ENCODE measurements at regions not wholly inside any gene's neighbourhood (a gene's known extent, or its start where the extent isn't known, plus 50 kb on each side); places are given as distances from the start of the nearest gene placed in this dataset.
"Not testable (repeated sequence)": the region's sequence is repeated elsewhere in the genome, so short reads cannot be mapped to it uniquely, and the experiment has no call there.

DNA sequence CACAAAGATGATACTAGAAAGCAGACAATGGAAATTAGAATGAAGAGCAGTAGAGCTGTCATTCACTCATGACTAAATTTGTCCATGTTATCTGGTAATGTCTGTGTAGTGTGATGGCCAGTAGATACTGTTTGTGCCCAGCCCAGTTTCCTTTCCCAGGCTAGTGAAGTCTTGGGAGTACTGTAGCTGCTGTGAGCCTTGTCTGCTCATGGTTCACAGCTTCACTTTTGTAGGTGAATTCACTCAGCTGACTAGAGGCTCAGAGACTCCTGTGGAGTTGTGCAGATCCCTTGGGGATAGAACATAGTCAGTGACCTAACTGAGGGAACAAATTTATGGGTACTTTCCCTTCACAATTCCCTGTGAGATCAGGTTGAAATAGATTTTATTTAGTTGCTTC, 572.5 kb downstream of the ARL4A start:
- H3K9me3 Mint-ChIP-seq, result no peaks in the 10 kb centered on the region
- H3K4me3 Mint-ChIP-seq, result no peak overlapping the region
- H3K27me3 Mint-ChIP-seq (ENCODE audit: low read depth), result no peaks in the 10 kb centered on the region
- peaks cover 13% of the 10 kb centered on the region for H3K4me1 Mint-ChIP-seq
- TF ChIP-seq, protein P1, sequence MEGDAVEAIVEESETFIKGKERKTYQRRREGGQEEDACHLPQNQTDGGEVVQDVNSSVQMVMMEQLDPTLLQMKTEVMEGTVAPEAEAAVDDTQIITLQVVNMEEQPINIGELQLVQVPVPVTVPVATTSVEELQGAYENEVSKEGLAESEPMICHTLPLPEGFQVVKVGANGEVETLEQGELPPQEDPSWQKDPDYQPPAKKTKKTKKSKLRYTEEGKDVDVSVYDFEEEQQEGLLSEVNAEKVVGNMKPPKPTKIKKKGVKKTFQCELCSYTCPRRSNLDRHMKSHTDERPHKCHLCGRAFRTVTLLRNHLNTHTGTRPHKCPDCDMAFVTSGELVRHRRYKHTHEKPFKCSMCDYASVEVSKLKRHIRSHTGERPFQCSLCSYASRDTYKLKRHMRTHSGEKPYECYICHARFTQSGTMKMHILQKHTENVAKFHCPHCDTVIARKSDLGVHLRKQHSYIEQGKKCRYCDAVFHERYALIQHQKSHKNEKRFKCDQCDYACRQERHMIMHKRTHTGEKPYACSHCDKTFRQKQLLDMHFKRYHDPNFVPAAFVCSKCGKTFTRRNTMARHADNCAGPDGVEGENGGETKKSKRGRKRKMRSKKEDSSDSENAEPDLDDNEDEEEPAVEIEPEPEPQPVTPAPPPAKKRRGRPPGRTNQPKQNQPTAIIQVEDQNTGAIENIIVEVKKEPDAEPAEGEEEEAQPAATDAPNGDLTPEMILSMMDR (conservative IDR thresholded peaks at IDR 0.05), result no peak
- H3K36me3 Mint-ChIP-seq (ENCODE audit: low read depth), result no peaks in the 10 kb centered on the region
- no peak overlapping the region for H3K27ac Mint-ChIP-seq (ENCODE audit: unreplicated experiment)
- DNase-seq (ENCODE audit: low read depth, low spot score), result no peak

DNA sequence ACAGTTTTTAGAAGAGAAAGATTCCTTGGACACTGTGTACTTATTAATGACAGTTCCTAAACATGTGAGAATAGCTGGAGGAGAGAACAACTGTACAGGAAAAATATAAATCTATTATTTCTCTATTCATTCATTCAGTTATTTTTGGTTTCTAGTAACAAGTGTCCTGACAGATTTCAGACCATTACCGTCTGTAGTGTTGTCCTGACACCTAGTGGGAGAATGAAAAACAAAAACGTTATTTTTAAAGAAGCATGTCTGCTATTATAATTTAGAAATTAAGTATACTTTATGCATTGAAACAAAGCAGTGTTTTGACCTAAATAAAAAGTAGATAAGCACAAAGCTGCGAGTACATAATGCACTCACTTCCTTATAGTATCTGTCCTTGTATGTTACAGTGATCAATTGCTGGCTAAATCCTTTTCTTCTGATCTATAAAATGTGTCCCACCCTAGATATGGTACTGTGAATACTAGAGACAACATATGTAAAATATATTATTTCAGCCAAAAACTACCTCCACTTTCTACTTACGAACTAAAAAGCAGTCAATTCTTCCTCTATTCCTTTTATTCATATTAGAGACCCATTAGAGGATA, 575.6 kb downstream of the ARL4A start:
- H3K9me3 Mint-ChIP-seq, result no peaks in the 10 kb centered on the region
- TF ChIP-seq, protein P1 (conservative IDR thresholded peaks at IDR 0.05), result peak; percentile 85
- no peaks in the 10 kb centered on the region for H3K27me3 Mint-ChIP-seq (ENCODE audit: low read depth)
- DNase-seq (ENCODE audit: low read depth, low spot score), result no peak
- no peak overlapping the region for H3K27ac Mint-ChIP-seq (ENCODE audit: unreplicated experiment)
- H3K4me3 Mint-ChIP-seq, result no peak overlapping the region
- no peaks in the 10 kb centered on the region for H3K36me3 Mint-ChIP-seq (ENCODE audit: low read depth)
- H3K4me1 Mint-ChIP-seq, result peaks cover 13% of the 10 kb centered on the region

DNA sequence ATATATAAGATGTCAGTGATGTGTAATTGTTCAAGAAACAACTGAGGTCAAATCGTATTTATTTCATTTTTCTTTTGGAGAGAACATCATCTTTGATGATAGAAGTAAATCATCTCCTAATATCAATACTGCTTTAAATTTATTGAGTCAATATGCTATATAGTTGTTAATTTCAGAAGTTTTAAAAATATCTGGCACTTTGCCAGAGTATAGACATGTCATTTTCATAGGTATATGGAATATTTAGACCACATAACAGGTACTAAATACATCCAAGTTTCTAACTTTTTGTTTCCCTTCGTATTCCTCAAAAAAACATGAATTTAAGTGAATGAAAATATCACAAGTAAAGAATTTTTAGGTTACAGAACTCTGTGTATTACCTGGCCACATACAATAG, 577.8 kb downstream of the ARL4A start:
- H3K9me3 Mint-ChIP-seq, result no peaks in the 10 kb centered on the region
- no peaks in the 10 kb centered on the region for H3K36me3 Mint-ChIP-seq (ENCODE audit: low read depth)
- H3K27ac Mint-ChIP-seq (ENCODE audit: unreplicated experiment), result no peak overlapping the region
- peaks cover 8% of the 10 kb centered on the region for H3K4me1 Mint-ChIP-seq
- no peak for DNase-seq (ENCODE audit: low read depth, low spot score)
- no peak overlapping the region for H3K4me3 Mint-ChIP-seq
- H3K27me3 Mint-ChIP-seq (ENCODE audit: low read depth), result no peaks in the 10 kb centered on the region
- TF ChIP-seq, protein P1 (conservative IDR thresholded peaks at IDR 0.05), result no peak

DNA sequence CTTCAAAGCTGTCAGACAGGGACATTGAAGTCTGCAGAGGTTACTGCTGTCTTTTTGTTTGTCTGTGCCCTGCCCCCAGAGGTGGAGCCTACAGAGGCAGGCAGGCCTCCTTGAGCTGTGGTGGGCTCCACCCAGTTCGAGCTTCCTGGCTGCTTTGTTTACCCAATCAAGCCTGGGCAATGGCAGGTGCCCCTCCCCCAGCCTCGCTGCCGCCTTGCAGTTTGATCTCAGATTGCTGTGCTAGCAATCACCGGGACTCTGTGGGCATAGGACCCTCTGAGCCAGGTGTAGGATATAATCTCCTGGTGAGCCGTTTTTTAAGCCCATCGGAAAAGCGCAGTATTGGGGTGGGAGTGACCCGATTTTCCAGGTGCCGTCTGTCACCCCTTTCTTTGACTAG, 586.8 kb downstream of the ARL4A start:
- not testable (repeated sequence) for DNase-seq (ENCODE audit: low read depth, low spot score); H3K36me3 Mint-ChIP-seq (ENCODE audit: low read depth); H3K27me3 Mint-ChIP-seq (ENCODE audit: low read depth); H3K4me3 Mint-ChIP-seq; H3K9me3 Mint-ChIP-seq; H3K27ac Mint-ChIP-seq (ENCODE audit: unreplicated experiment)
- peaks cover 11% of the 10 kb centered on the region for H3K4me1 Mint-ChIP-seq

DNA sequence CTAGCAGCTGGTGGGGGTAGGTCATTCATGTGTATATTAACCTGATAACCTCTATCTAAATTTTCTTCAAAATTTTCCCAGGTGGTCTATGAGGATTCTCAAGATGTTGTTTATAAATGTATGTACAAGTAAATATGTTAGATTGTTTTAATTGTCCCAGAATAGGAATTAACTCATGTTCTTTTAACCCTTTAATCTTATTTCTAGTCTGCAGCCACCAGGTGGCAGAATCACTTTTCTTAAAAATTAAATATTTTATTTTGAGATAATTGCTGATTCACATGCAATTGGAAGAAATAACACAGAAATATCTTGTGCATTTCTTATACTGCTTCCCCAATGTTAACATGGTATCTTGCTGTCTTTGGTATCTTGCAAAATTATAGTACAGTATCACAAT, 589.5 kb downstream of the ARL4A start:
- Mint-ChIP-seq H3K36me3 (ENCODE audit: low read depth) (peaks cover 5% of the 10 kb centered on the region), H3K9me3 (peaks cover 5% of the 10 kb centered on the region), H3K27me3 (ENCODE audit: low read depth) (no peaks in the 10 kb centered on the region), H3K4me3 (no peak overlapping the region), H3K4me1 (peaks cover 11% of the 10 kb centered on the region), H3K27ac (ENCODE audit: unreplicated experiment) (no peak overlapping the region)
- TF ChIP-seq, protein P1 (conservative IDR thresholded peaks at IDR 0.05), result peak; percentile 76
- DNase-seq (ENCODE audit: low read depth, low spot score), result no peak

DNA sequence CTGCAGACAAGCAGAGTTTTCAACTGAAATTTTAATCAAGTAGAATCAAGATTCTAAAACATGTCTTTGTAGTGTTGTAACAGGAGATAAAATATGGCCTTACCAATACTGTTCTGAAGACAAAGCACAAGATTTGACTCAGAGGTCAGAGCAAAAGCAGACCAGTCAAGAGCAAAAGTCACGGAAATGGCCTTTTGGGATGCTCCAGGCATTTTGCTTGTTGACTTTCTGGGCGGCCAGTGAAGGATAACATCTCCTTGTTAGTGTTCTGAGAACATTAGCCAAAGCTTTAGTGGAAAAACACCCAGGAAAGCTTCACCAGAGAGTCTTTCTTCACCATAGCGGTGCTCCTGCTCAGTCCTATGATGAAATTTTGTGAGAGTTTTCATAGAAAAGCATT, 590.6 kb downstream of the ARL4A start:
- H3K4me3 Mint-ChIP-seq, result no peak overlapping the region
- peaks cover 5% of the 10 kb centered on the region for H3K9me3 Mint-ChIP-seq
- H3K27ac Mint-ChIP-seq (ENCODE audit: unreplicated experiment), result no peak overlapping the region

More for the DNA sequence above, 590.6 kb downstream of the ARL4A start:
- Mint-ChIP-seq H3K4me1 (peaks cover 11% of the 10 kb centered on the region), H3K27me3 (ENCODE audit: low read depth) (no peaks in the 10 kb centered on the region), H3K36me3 (ENCODE audit: low read depth) (peaks cover 5% of the 10 kb centered on the region)
- TF ChIP-seq, protein P1 (conservative IDR thresholded peaks at IDR 0.05), result no peak
- no peak for DNase-seq (ENCODE audit: low read depth, low spot score)
